HG02970 (cell line): ENCODE measurements at regions not wholly inside any gene's neighbourhood (a gene's known extent, or its start where the extent isn't known, plus 50 kb on each side); places are given as distances from the start of the nearest gene placed in this dataset.
"Not testable (repeated sequence)": the region's sequence is repeated elsewhere in the genome, so short reads cannot be mapped to it uniquely, and the experiment has no call there.

Source experiments
- ATAC-seq: cut with Tn5 transposase; IDR thresholded peaks from one replicate; pipeline ENCODE4 v1.9.1; 2021; ENCODE audit warnings: mild to moderate bottlenecking, moderate library complexity, moderate number of reproducible peaks; ENCODE audit not compliant: unreplicated experiment, low FRiP score

- ATAC-seq, result no peak
Measured at GRCh38 chr18:41096504-41096903, 858.5 kb upstream of the PIK3C3 start.

- ATAC-seq, result no peak
Measured at GRCh38 chr18:41077076-41077475, 878.0 kb upstream of the PIK3C3 start.

- ATAC-seq, result no peak
Measured at GRCh38 chr18:41075212-41075611, 879.8 kb upstream of the PIK3C3 start.

- ATAC-seq, result no peak
Measured at GRCh38 chr18:41073372-41073954, 881.6 kb upstream of the PIK3C3 start.

GRCh38 chr18:41072946-41073345, 882.1 kb upstream of the PIK3C3 start:
- no peak for ATAC-seq

GRCh38 chr18:41071826-41072225, 883.2 kb upstream of the PIK3C3 start:
- no peak for ATAC-seq

GRCh38 chr18:41069167-41069566, 885.9 kb upstream of the PIK3C3 start:
- no peak for ATAC-seq

- ATAC-seq, result no peak
Measured at GRCh38 chr18:41064916-41065315, 890.1 kb upstream of the PIK3C3 start.

- no peak for ATAC-seq
Measured at GRCh38 chr18:41060967-41061366, 894.1 kb upstream of the PIK3C3 start.

GRCh38 chr18:41059126-41059415, 896.0 kb upstream of the PIK3C3 start:
- ATAC-seq, result no peak

GRCh38 chr18:41058351-41059125, 896.5 kb upstream of the PIK3C3 start:
- no peak for ATAC-seq

- ATAC-seq, result no peak
Measured at GRCh38 chr18:41052625-41053024, 902.4 kb upstream of the PIK3C3 start.

GRCh38 chr18:41046250-41046649, 908.8 kb upstream of the PIK3C3 start:
- ATAC-seq, result not testable (repeated sequence)

- no peak for ATAC-seq
Measured at GRCh38 chr18:41043876-41044275, 911.2 kb upstream of the PIK3C3 start.

- no peak for ATAC-seq
Measured at GRCh38 chr18:41042866-41043265, 912.2 kb upstream of the PIK3C3 start.

- no peak for ATAC-seq
Measured at GRCh38 chr18:41038071-41038470, 917.0 kb upstream of the PIK3C3 start.

GRCh38 chr18:41036346-41036745, 918.7 kb upstream of the PIK3C3 start:
- ATAC-seq, result no peak

- no peak for ATAC-seq
Measured at GRCh38 chr18:41034413-41034812, 920.6 kb upstream of the PIK3C3 start.

- ATAC-seq, result no peak
Measured at GRCh38 chr18:41025666-41026065, 929.4 kb upstream of the PIK3C3 start.

GRCh38 chr18:41024792-41025191, 930.2 kb upstream of the PIK3C3 start:
- no peak for ATAC-seq

- ATAC-seq, result no peak
Measured at GRCh38 chr18:41022484-41022883, 932.5 kb upstream of the PIK3C3 start.

GRCh38 chr18:41021089-41021488, 933.9 kb upstream of the PIK3C3 start:
- ATAC-seq, result no peak
